ENCODE measurements at regions not wholly inside any gene's neighbourhood (a gene's known extent, or its start where the extent isn't known, plus 50 kb on each side); places are given as distances from the start of the nearest gene placed in this dataset.

- H4K20me1 ChIP-seq (ENCODE audit: insufficient read depth, low read length) = no peaks in the 10 kb centered on the region
- Mint-ChIP-seq H3K9me3 (peaks cover 0 to 3% (median 0%) of the 10 kb centered on the region in 7 donors), H3K27ac (no peak overlapping the region), H3K4me3 (no peak overlapping the region), H3K4me1 (no peaks in the 10 kb centered on the region), H3K27me3 (ENCODE audit: low read depth in 3 of 3) (peaks cover 0 to 4% (median 1%) of the 10 kb centered on the region in 3 donors), H3K36me3 (no peaks in the 10 kb centered on the region)
- H3K79me2 ChIP-seq (ENCODE audit: insufficient read depth, low read length) = no peaks in the 10 kb centered on the region
- no peak overlapping the region for H3K4me2 ChIP-seq (replicated peaks; ENCODE audit: extremely low read depth, low read length, poor library complexity, severe bottlenecking)
- no peaks in the 10 kb centered on the region for H3K9me3 ChIP-seq (replicated peaks in 1 of 2; ENCODE audit: control insufficient read depth in 1 of 2, insufficient read depth in 1 of 2, low read length in 2 of 2)
- H3K27ac ChIP-seq (ENCODE audit: low read depth in 1 of 2, low read length in 2 of 2) = no peak overlapping the region
- H3K9ac ChIP-seq (ENCODE audit: insufficient read depth, low read length, poor library complexity, severe bottlenecking) = no peak overlapping the region
- no peak overlapping the region for H3K4me3 ChIP-seq (replicated peaks in 1 of 3; ENCODE audit: low read depth in 2 of 3, low read length in 3 of 3)
- DNase-seq = no peak
- no peaks in the 10 kb centered on the region for H3K4me1 ChIP-seq (ENCODE audit: control insufficient read depth in 1 of 2, insufficient read depth in 2 of 2, low read length in 2 of 2)
- no peaks in the 10 kb centered on the region for H3K27me3 ChIP-seq (ENCODE audit: control insufficient read depth in 2 of 2, insufficient read depth in 2 of 2, low read length in 2 of 2)
- TF ChIP-seq CTCF (IDR thresholded peaks at IDR 0.05) = no peak
- WGBS (ENCODE audit: insufficient coverage) = 80% methylated on average over 1 of the region's 4 CpGs
- no peak overlapping the region for H2AFZ ChIP-seq (ENCODE audit: insufficient read depth, low read depth, low read length, poor library complexity, severe bottlenecking)
- H3K36me3 ChIP-seq (replicated peaks in 1 of 2; ENCODE audit: control insufficient read depth in 1 of 2, insufficient read depth in 2 of 2, low read length in 2 of 2) = no peaks in the 10 kb centered on the region
- intact Hi-C loops (cut with micrococcal nuclease) = no loop called here
These were observed 161.3 kb downstream of the PMP22 start for GRCh38 chr17:15103785-15104184.

GRCh38 chr17:15101175-15101574, 164.0 kb downstream of the PMP22 start:
- Mint-ChIP-seq H3K27me3 (ENCODE audit: low read depth in 3 of 3) (peaks cover 0 to 2% (median 0%) of the 10 kb centered on the region in 3 donors), H3K27ac (no peak overlapping the region), H3K36me3 (no peaks in the 10 kb centered on the region), H3K4me3 (no peak overlapping the region), H3K9me3 (peaks cover 0 to 2% (median 0%) of the 10 kb centered on the region in 7 donors), H3K4me1 (no peaks in the 10 kb centered on the region)
- H3K9me3 ChIP-seq (replicated peaks in 1 of 2; ENCODE audit: control insufficient read depth in 1 of 2, insufficient read depth in 1 of 2, low read length in 2 of 2) = no peaks in the 10 kb centered on the region
- no CpG with 5 or more reads among the region's 2 CpGs for WGBS (ENCODE audit: insufficient coverage)
- no peak overlapping the region for H3K4me3 ChIP-seq (replicated peaks in 1 of 3; ENCODE audit: low read depth in 2 of 3, low read length in 3 of 3)
- intact Hi-C loops (cut with micrococcal nuclease) = no loop called here
- no peak overlapping the region for H3K4me2 ChIP-seq (replicated peaks; ENCODE audit: extremely low read depth, low read length, poor library complexity, severe bottlenecking)
- no peaks in the 10 kb centered on the region for H3K36me3 ChIP-seq (replicated peaks in 1 of 2; ENCODE audit: control insufficient read depth in 1 of 2, insufficient read depth in 2 of 2, low read length in 2 of 2)
- no peak for DNase-seq
- no peaks in the 10 kb centered on the region for H4K20me1 ChIP-seq (ENCODE audit: insufficient read depth, low read length)
- H3K27me3 ChIP-seq (ENCODE audit: control insufficient read depth in 2 of 2, insufficient read depth in 2 of 2, low read length in 2 of 2) = no peaks in the 10 kb centered on the region
- H2AFZ ChIP-seq (ENCODE audit: insufficient read depth, low read depth, low read length, poor library complexity, severe bottlenecking) = no peak overlapping the region
- no peak for TF ChIP-seq CTCF (IDR thresholded peaks at IDR 0.05)
- no peaks in the 10 kb centered on the region for H3K79me2 ChIP-seq (ENCODE audit: insufficient read depth, low read length)
- no peak overlapping the region for H3K9ac ChIP-seq (ENCODE audit: insufficient read depth, low read length, poor library complexity, severe bottlenecking)
- no peak overlapping the region for H3K27ac ChIP-seq (ENCODE audit: low read depth in 1 of 2, low read length in 2 of 2)
- no peaks in the 10 kb centered on the region for H3K4me1 ChIP-seq (ENCODE audit: control insufficient read depth in 1 of 2, insufficient read depth in 2 of 2, low read length in 2 of 2)
